ENCODE measurements at regions not wholly inside any gene's neighbourhood (a gene's known extent, or its start where the extent isn't known, plus 50 kb on each side); places are given as distances from the start of the nearest gene placed in this dataset.

DNA sequence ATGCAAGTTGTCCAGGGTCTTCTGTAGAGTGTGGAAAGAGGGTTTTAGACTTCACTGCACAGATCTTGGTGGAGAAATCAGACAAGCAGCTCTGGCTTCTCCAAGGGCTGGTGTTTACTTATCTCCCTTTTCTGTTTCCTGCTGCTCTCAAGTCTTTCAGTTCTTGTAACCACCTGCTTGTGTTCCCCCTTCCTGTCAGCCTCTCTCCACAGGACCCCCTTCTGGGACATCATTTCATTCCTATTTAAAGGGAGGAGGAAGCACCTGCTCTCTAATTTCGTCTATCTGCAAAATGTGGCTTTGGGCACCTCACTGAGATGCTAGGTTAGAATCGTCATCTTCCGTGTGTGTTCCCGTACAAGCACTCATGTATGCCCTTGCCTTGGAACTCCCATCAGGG, 636.2 kb downstream of the MTRR start:
- Histone ChIP-seq H3K36me3 (no peaks in the 10 kb centered on the region), H3K27me3 (replicated peaks in 1 of 7) (no peaks in the 10 kb centered on the region), H3K4me3 (no peak overlapping the region), H3K9me3 (peaks cover 0 to 15% (median under 1%) of the 10 kb centered on the region in 8 donors), H3K27ac (no peak overlapping the region), H3K4me1 (no peaks in the 10 kb centered on the region)
- no peak for TF ChIP-seq POLR2AphosphoS5 (IDR thresholded peaks at IDR 0.05)
- no peak for TF ChIP-seq POLR2A (IDR thresholded peaks at IDR 0.05)
- TF ChIP-seq, protein P1, sequence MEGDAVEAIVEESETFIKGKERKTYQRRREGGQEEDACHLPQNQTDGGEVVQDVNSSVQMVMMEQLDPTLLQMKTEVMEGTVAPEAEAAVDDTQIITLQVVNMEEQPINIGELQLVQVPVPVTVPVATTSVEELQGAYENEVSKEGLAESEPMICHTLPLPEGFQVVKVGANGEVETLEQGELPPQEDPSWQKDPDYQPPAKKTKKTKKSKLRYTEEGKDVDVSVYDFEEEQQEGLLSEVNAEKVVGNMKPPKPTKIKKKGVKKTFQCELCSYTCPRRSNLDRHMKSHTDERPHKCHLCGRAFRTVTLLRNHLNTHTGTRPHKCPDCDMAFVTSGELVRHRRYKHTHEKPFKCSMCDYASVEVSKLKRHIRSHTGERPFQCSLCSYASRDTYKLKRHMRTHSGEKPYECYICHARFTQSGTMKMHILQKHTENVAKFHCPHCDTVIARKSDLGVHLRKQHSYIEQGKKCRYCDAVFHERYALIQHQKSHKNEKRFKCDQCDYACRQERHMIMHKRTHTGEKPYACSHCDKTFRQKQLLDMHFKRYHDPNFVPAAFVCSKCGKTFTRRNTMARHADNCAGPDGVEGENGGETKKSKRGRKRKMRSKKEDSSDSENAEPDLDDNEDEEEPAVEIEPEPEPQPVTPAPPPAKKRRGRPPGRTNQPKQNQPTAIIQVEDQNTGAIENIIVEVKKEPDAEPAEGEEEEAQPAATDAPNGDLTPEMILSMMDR (IDR thresholded peaks at IDR 0.05 in 8 of 11, conservative IDR thresholded peaks at IDR 0.05 in 3 of 11): no peak
- intact Hi-C loops (cut with DNase I; ENCODE audit: low total_unique reads): no loop called here
- DNase-seq: no peak
- 11 to 34% (median 22%) methylated on average over 4 of the region's 4 CpGs for WGBS, 5 donors

- H3K4me3 ChIP-seq: no peak overlapping the region
- no peak for DNase-seq
Measured at GRCh38 chr5:8508231-8508630, 639.3 kb downstream of the MTRR start.

GRCh38 chr5:8516356-8516755, 647.4 kb downstream of the MTRR start:
- H3K27ac ChIP-seq: no peak overlapping the region
- no peak for DNase-seq
- H3K36me3 ChIP-seq: no peaks in the 10 kb centered on the region
- intact Hi-C loops (cut with DNase I; ENCODE audit: low total_unique reads): no loop called here
- WGBS, 5 donors: 82 to 92% (median 88%) methylated on average over 4 of the region's 4 CpGs
- peaks cover 0 to 17% (median 3%) of the 10 kb centered on the region in 8 donors for H3K9me3 ChIP-seq
- no peaks in the 10 kb centered on the region for H3K4me1 ChIP-seq
- no peaks in the 10 kb centered on the region for H3K27me3 ChIP-seq (replicated peaks in 1 of 7)
- TF ChIP-seq, protein P1 (IDR thresholded peaks at IDR 0.05 in 8 of 11, conservative IDR thresholded peaks at IDR 0.05 in 3 of 11): no peak
- TF ChIP-seq POLR2A (IDR thresholded peaks at IDR 0.05): no peak
- TF ChIP-seq POLR2AphosphoS5 (IDR thresholded peaks at IDR 0.05): no peak
- no peak overlapping the region for H3K4me3 ChIP-seq

More at GRCh38 chr5:8508231-8508630, 639.3 kb downstream of the MTRR start:
- Histone ChIP-seq H3K27ac (no peak overlapping the region), H3K9me3 (peaks cover 0 to 12% (median 2%) of the 10 kb centered on the region in 8 donors), H3K4me1 (no peaks in the 10 kb centered on the region), H3K36me3 (no peaks in the 10 kb centered on the region), H3K27me3 (replicated peaks in 1 of 7) (no peaks in the 10 kb centered on the region)
- TF ChIP-seq POLR2A (IDR thresholded peaks at IDR 0.05) (no peak), POLR2AphosphoS5 (IDR thresholded peaks at IDR 0.05) (no peak)
- TF ChIP-seq, protein P1 (IDR thresholded peaks at IDR 0.05 in 8 of 11, conservative IDR thresholded peaks at IDR 0.05 in 3 of 11): no peak
- intact Hi-C loops (cut with DNase I; ENCODE audit: low total_unique reads): no loop called here

DNA sequence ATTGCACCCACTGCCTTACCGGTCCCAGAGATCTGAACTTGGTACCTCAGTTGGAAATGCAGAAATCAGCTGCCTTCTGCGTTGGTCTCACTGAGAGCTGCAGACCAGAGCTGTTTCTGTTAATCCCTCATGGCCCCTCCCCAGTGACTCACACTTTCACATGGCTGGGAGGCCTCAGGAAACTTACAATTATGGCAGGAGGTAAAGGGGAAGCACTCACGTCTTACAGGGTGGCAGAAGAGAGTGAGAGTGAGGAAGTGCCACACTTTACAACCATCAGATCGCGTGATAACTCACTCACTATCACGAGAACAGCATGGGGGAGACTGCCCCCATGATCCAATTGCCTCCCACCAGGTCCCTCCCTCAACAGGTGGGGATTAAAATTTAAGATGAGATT, 648.5 kb downstream of the MTRR start:
- H3K27me3 ChIP-seq (replicated peaks in 1 of 7): no peaks in the 10 kb centered on the region
- intact Hi-C loops (cut with DNase I; ENCODE audit: low total_unique reads): no loop called here
- H3K4me1 ChIP-seq: no peaks in the 10 kb centered on the region
- WGBS, 5 donors: 42 to 73% (median 56%) methylated on average over 6 of the region's 6 CpGs
- no peak overlapping the region for H3K4me3 ChIP-seq
- TF ChIP-seq, protein P1 (IDR thresholded peaks at IDR 0.05 in 8 of 11, conservative IDR thresholded peaks at IDR 0.05 in 3 of 11): no peak
- TF ChIP-seq POLR2AphosphoS5 (IDR thresholded peaks at IDR 0.05) (no peak), POLR2A (IDR thresholded peaks at IDR 0.05) (no peak)
- no peak for DNase-seq
- H3K27ac ChIP-seq: no peak overlapping the region
- H3K36me3 ChIP-seq: no peaks in the 10 kb centered on the region
- H3K9me3 ChIP-seq: peaks cover 0 to 17% (median 3%) of the 10 kb centered on the region in 8 donors
